HG03520 (cell line): ENCODE measurements at regions not wholly inside any gene's neighbourhood (a gene's known extent, or its start where the extent isn't known, plus 50 kb on each side); places are given as distances from the start of the nearest gene placed in this dataset.
"Not testable (repeated sequence)": the region's sequence is repeated elsewhere in the genome, so short reads cannot be mapped to it uniquely, and the experiment has no call there.

Experiments
- ATAC-seq: cut with Tn5 transposase; IDR thresholded peaks from one replicate; pipeline ENCODE4 v1.9.1; 2021; ENCODE audit warnings: mild to moderate bottlenecking, moderate library complexity; ENCODE audit not compliant: unreplicated experiment

- no peak for ATAC-seq
Observed at GRCh38 chr16:66176731-66177130, 189.8 kb upstream of the CDH5 start.

- ATAC-seq = no peak
Observed at GRCh38 chr16:66176111-66176510, 190.4 kb upstream of the CDH5 start.

GRCh38 chr16:66175636-66176035, 190.9 kb upstream of the CDH5 start:
- no peak for ATAC-seq

GRCh38 chr16:66175058-66175457, 191.4 kb upstream of the CDH5 start:
- ATAC-seq = no peak

- ATAC-seq = not testable (repeated sequence)
Observed at GRCh38 chr16:66173796-66174195, 192.7 kb upstream of the CDH5 start.

GRCh38 chr16:66173181-66173580, 193.3 kb upstream of the CDH5 start:
- ATAC-seq = not testable (repeated sequence)

- ATAC-seq = no peak
Observed at GRCh38 chr16:66172463-66172862, 194.0 kb upstream of the CDH5 start.

- no peak for ATAC-seq
Observed at GRCh38 chr16:66171578-66171977, 194.9 kb upstream of the CDH5 start.

- ATAC-seq = no peak
Observed at GRCh38 chr16:66170989-66171388, 195.5 kb upstream of the CDH5 start.

GRCh38 chr16:66169817-66170216, 196.7 kb upstream of the CDH5 start:
- ATAC-seq = no peak

- no peak for ATAC-seq
Observed at GRCh38 chr16:66168777-66169176, 197.7 kb upstream of the CDH5 start.

- no peak for ATAC-seq
Observed at GRCh38 chr16:66167564-66168291, 198.8 kb upstream of the CDH5 start.

GRCh38 chr16:66166490-66166889, 200.0 kb upstream of the CDH5 start:
- no peak for ATAC-seq

- no peak for ATAC-seq
Observed at GRCh38 chr16:66165879-66166278, 200.6 kb upstream of the CDH5 start.

GRCh38 chr16:66164581-66165247, 201.8 kb upstream of the CDH5 start:
- ATAC-seq = no peak

- no peak for ATAC-seq
Observed at GRCh38 chr16:66162821-66163220, 203.7 kb upstream of the CDH5 start.

GRCh38 chr16:66161942-66162341, 204.5 kb upstream of the CDH5 start:
- ATAC-seq = no peak

GRCh38 chr16:66161269-66161668, 205.2 kb upstream of the CDH5 start:
- ATAC-seq = no peak

- ATAC-seq = no peak
Observed at GRCh38 chr16:66159987-66160386, 206.5 kb upstream of the CDH5 start.

- no peak for ATAC-seq
Observed at GRCh38 chr16:66156538-66156937, 210.0 kb upstream of the CDH5 start.

GRCh38 chr16:66155933-66156332, 210.6 kb upstream of the CDH5 start:
- peak; percentile 66 for ATAC-seq

GRCh38 chr16:66154801-66155200, 211.7 kb upstream of the CDH5 start:
- no peak for ATAC-seq
